ENCODE measurements at regions not wholly inside any gene's neighbourhood (a gene's known extent, or its start where the extent isn't known, plus 50 kb on each side); places are given as distances from the start of the nearest gene placed in this dataset.
"Not testable (repeated sequence)": the region's sequence is repeated elsewhere in the genome, so short reads cannot be mapped to it uniquely, and the experiment has no call there.

GRCh38 chr4:187086151-187086550 is 362.5 kb upstream of the FAT1 start:
- DNase-seq, result no peak
- H3K4me1 ChIP-seq (replicated peaks in 1 of 2), result no peaks in the 10 kb centered on the region
- H3K4me3 ChIP-seq, result no peak overlapping the region
- TF ChIP-seq CTCF (IDR thresholded peaks at IDR 0.05) (no peak), POLR2A (IDR thresholded peaks at IDR 0.05) (no peak)
- no peaks in the 10 kb centered on the region for H3K27me3 ChIP-seq
- H3K27ac ChIP-seq, result no peak overlapping the region
- H3K9me3 ChIP-seq (replicated peaks in 1 of 3), result no peaks in the 10 kb centered on the region
- no peaks in the 10 kb centered on the region for H3K36me3 ChIP-seq (replicated peaks in 1 of 2)
- intact Hi-C loops (cut with DNase I), result no loop called here
- WGBS, 4 donors, result 76 to 81% (median 78%) methylated on average over 5 of the region's 5 CpGs

- TF ChIP-seq POLR2A (IDR thresholded peaks at IDR 0.05) (no peak), CTCF (IDR thresholded peaks at IDR 0.05) (no peak)
- WGBS, 4 donors, result 49 to 72% (median 59%) methylated on average over 13 of the region's 13 CpGs
- intact Hi-C loops (cut with DNase I), result no loop called here
Observed at GRCh38 chr4:187088070-187088799, 364.6 kb upstream of the FAT1 start.

GRCh38 chr4:187090401-187090800 is 366.7 kb upstream of the FAT1 start:
- no peak for DNase-seq
- H3K27me3 ChIP-seq, result no peaks in the 10 kb centered on the region
- intact Hi-C loops (cut with DNase I), result no loop called here
- H3K4me3 ChIP-seq, result no peak overlapping the region
- H3K27ac ChIP-seq, result no peak overlapping the region
- TF ChIP-seq POLR2A (IDR thresholded peaks at IDR 0.05) (no peak), CTCF (IDR thresholded peaks at IDR 0.05) (no peak)
- no peaks in the 10 kb centered on the region for H3K36me3 ChIP-seq (replicated peaks in 1 of 2)
- H3K9me3 ChIP-seq (replicated peaks in 1 of 3), result no peaks in the 10 kb centered on the region
- H3K4me1 ChIP-seq (replicated peaks in 1 of 2), result no peaks in the 10 kb centered on the region
- 89 to 92% (median 90%) methylated on average over 11 of the region's 11 CpGs for WGBS, 4 donors

More at GRCh38 chr4:187088070-187088799, 364.6 kb upstream of the FAT1 start:
- Histone ChIP-seq H3K9me3 (replicated peaks in 1 of 3) (no peaks in the 10 kb centered on the region), H3K27ac (no peak overlapping the region), H3K36me3 (replicated peaks in 1 of 2) (no peaks in the 10 kb centered on the region), H3K4me1 (replicated peaks in 1 of 2) (no peaks in the 10 kb centered on the region), H3K4me3 (no peak overlapping the region), H3K27me3 (no peaks in the 10 kb centered on the region)
- no peak for DNase-seq

- DNase-seq; H3K36me3 ChIP-seq (replicated peaks in 1 of 2); intact Hi-C loops (cut with DNase I); H3K27me3 ChIP-seq; H3K4me1 ChIP-seq (replicated peaks in 1 of 2); H3K27ac ChIP-seq; H3K9me3 ChIP-seq (replicated peaks in 1 of 3); H3K4me3 ChIP-seq: not testable (repeated sequence)
- WGBS, 4 donors, result 84 to 96% (median 87%) methylated on average over 4 to 6 of the region's 6 CpGs
Observed at GRCh38 chr4:187090832-187091231, 367.2 kb upstream of the FAT1 start.

- no peak for TF ChIP-seq CTCF (IDR thresholded peaks at IDR 0.05)
- TF ChIP-seq POLR2A (IDR thresholded peaks at IDR 0.05), result no peak
- DNase-seq, result no peak
- no peak overlapping the region for H3K4me3 ChIP-seq
- no peak overlapping the region for H3K27ac ChIP-seq
- 40 to 52% (median 44%) methylated on average over 3 of the region's 3 CpGs for WGBS, 4 donors
- no peaks in the 10 kb centered on the region for H3K27me3 ChIP-seq
- intact Hi-C loops (cut with DNase I), result no loop called here
- no peaks in the 10 kb centered on the region for H3K4me1 ChIP-seq (replicated peaks in 1 of 2)
- H3K9me3 ChIP-seq (replicated peaks in 1 of 3), result no peaks in the 10 kb centered on the region
- H3K36me3 ChIP-seq (replicated peaks in 1 of 2), result no peaks in the 10 kb centered on the region
Observed at GRCh38 chr4:187094144-187094543, 370.5 kb upstream of the FAT1 start.
